Suppressor macrophage treated with lipopolysaccharide for 4 hours (primary cell): ENCODE measurements at regions not wholly inside any gene's neighbourhood (a gene's known extent, or its start where the extent isn't known, plus 50 kb on each side); places are given as distances from the start of the nearest gene placed in this dataset.
"Not testable (repeated sequence)": the region's sequence is repeated elsewhere in the genome, so short reads cannot be mapped to it uniquely, and the experiment has no call there.

Source experiments
- DNase-seq: peaks from one replicate; pipeline ENCODE4 v3.0.0-alpha.2; 2020

DNA sequence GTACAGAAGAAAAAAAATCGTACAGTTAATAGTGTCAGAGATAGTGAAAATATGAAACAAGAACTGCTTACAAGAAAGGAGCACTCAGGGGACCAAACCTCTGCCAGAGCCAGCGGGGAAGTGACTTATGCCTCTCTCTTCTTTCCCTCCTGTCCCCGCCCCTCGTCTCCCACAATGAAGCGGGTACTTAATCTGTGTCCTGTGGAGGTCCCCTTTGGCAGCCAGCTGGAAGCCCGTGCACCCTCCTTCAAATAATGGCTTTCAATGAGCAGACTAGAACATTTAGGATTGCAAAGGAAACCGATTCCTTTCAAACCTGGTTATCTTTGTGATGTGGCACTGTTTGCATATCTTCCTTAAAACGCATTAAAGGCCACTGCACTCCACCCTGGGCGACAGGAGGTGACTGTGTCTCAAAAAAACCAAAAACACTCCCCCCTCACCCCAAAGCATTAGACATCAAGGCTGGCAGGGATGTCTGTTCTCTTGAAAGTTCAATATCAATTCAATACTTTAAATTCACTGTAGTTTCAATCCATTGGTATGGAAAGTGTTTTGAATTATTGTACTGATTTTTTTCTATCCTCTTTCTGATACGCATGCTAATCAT, 51.7 kb downstream of the PPIAL4C start:
- peak; percentile 0 for DNase-seq

DNA sequence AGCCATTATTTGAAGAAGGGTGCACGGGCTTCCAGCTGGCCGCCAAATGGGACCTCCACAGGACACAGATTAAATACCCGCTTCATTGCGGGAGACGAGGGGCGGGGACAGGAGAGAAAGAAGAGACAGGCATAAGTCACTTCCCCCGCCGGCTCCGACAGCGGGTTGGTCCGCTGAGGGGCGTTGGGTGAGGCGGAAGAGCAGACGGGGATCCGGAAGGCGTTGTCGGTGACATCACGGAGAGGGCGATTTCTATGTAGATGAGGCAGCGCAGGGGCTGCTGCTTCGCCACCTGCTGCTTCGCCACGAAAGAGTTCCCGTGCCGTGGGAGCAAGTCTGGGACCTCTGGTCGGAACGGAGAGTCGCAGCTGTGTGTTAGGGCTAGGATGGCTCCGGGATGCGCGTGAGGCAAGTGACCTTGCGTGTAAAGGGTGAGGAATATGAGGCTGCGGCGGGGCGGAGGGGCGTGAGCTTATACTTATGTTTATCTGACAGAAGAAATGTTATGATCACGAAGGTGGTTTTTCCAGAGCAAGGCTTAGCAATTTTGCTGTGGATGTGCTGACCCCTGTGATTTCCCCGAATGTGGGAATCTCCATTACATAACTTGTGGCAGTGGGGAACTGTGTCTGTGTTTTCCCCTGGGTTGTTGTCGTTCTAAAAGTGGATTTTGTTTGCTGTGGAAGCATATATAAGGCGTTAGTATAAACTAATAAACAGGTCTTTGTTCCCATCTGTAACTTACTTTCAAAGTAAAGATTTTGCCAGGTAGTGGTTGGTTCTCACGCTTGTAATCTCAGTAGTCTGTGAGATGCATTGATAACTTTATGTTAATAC, 52.9 kb downstream of the PPIAL4C start:
- peak; percentile 92 for DNase-seq

DNA sequence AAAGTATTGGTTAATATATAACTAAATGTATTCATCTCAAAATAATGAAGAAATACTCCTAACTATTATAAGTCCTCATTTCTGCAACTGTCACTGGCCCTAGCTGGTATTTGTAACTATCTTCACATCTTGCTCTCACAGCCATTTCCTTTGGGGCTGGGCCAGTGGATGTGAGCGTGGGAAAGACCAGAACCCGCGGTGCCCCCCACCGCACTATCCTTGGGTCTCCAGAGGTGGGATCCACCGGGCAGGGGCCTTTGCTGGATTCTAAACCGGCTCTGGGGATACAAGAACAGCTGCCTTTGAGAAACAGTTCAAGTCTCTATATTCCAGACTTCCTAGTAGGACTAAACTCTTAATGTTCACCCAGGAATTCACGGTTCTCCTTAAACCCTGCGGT, 54.8 kb downstream of the PPIAL4C start:
- not testable (repeated sequence) for DNase-seq

DNA sequence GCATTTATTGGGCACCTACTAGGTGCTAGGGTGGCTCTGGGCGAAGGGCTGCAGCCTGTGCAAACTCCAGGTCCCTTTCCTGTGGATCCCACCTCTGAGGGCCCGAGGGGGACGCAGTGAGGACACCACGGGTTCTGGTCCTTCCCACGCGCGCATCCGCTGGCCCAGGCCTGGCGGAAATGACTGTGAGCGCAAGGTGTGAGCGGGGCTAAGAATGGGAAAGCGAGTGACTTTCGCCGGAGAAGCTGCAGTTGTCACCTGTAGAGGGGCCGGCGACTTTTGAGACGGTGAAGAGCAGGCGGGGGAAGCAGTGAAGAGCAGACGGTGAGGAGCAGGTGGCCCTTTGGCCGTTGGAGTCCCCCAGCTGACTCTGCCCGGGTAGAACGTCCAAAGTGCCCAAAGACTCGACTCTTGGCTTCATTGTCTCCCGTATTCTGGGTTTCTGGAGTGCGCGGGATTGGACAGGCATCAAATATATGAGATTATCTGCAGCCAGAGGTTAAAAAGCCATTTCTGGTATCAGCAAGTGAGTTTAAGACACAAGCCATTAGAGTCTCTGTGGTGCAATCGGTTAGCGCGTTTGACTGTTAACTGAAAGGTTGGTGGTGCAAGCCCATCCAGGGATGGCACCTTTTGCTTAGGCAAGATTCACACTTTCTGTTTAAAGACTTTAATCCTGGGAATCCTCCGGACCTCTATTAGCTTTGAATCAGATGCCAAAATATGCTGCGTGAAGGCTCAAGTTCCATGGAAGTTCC, 55.4 kb downstream of the PPIAL4C start:
- not testable (repeated sequence) for DNase-seq

DNA sequence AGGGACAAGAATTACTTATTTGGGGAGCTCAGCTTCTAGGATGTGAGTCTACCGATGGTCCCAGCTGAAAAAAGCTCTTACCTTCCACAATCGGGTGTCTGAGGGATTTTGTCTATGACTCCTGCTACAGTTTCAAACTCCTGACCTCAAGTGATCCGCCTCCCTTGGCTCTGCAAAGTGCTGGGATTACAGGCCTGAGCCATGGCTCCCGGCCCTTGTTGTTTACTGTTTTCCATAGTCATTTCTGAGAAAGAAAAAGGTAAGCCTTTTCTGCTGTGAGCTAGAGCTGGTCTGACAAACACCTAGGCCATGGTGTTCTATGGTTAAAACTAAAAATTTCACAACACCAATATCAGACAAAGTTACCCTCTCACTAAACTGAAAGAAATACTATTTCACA, 57.5 kb downstream of the PPIAL4C start:
- DNase-seq: not testable (repeated sequence)

DNA sequence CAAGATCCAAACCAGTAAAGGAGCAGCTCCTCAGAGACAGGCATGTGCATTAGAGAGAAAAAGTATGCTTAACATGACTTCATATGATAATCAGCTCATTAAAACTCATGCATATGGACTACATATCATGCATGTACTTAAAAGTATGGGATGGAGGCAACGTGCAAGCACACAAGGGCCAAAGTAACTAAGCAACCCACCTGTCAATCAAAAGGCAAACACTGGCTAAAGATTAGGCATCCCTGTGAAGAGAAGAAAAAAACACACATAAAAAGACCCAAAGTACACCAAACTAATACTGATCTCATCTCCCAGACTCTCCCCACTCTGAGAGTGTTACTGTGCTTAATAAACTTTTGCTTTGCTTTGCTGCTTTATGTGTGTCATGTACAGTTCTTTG, 61.2 kb downstream of the PPIAL4C start:
- DNase-seq: not testable (repeated sequence)

DNA sequence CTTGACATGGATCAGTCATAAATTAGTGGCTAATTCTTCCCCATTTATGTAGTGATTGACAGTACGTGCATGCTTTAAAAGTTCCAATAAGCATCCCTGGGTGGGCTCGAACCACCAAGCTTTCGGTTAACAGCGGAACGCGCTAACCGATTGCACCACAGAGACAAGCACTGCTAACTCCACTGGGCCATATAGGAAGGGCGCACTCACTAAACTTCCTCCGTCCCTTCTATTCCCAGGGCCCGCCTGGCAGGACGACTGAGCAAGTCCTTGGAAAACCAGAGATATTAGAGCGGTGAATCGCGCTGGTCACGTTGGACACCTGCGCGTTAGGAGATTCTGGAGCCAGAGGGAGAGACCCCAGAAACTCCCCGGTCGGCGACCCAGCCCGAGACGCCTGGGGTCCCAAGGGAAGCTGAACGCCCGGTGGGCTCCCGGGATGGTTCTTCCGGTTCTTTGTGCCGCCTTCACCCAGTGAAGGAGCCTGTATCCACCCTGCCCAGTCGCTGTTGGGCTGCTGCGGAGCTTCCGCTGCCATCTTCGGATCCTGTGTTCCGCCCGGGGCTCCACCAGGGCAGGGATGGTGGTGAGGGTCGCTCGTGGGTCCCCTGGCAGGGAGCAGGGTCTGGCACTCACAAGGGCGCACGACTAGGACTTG, 62.8 kb downstream of the PPIAL4C start:
- DNase-seq: peak; percentile 5

DNA sequence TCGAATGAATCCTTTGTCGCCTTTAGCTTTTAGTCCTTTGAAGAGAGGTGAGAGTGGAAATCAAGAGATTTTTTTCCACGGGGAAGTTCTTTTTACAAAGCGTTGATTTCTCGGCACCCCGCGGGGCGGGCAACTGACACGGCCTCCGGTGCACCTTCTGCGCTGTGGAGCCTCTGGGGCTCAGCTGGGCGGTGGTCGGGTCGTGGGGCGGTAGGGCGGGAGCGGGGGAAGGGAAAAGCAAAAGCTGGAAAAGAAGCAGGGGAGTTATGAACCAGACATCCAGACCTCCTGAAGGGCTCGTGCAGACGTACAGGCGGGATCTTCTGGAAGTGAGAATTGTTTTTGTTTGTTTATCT, 63.3 kb downstream of the PPIAL4C start:
- DNase-seq: not testable (repeated sequence)

DNA sequence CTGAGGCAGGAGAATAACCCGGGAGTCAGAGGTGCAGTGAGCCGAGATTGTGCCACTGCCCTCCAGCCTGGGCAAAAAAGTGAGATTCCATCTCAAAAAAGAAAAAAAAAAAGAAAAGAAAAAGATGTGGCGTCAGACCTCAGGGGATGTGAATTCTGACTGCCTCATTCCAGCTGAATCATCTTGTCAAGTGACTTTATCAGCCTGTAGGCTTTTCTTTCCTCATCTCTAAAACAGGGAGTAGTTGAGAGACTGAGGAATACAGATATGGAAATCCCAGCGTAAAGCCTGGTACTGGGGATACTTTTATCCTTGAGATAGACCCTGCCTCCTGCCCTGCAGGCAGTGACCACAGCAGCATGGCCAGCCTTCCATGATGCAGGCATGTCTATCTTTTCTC, 74.1 kb downstream of the PPIAL4C start:
- not testable (repeated sequence) for DNase-seq

DNA sequence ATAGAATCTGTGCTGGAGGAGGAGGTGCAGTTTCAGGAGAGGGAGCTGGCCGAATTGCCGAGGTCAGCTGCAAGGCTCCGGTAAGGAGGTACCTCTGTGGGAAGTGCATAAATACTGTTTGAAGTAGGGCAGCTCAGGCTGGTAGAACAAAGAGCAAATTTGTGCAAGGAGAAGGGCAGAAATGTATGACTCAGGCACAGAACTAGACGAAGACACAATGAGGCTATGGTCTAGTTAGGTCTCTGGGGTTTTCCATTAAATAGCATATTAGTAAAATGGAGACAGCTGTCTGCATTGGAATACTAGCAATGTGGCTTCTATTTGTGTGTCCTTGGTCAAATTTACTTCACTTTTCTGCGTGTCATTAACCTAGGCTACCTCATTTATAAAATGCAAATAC, 74.5 kb downstream of the PPIAL4C start:
- not testable (repeated sequence) for DNase-seq

DNA sequence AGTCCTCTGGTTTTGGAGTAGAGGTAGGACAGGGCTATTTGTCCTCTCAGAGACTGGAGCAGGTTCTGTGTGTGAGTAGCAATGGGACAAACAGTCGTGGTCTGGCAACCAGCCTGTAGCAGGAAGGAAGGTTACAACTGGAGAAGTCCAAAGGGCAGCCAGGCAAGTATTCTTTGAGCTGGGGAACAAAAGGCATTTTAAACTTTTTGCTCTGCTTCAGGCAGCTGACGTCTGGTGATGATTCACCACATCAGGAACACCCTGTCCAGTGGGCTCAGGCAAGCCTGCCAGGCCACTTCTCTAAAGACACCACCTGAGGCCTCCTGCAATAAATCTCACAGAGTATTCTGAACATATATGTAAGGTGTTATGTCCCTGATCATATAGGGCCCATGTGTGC, 81.0 kb downstream of the PPIAL4C start:
- peak; percentile 2 for DNase-seq

DNA sequence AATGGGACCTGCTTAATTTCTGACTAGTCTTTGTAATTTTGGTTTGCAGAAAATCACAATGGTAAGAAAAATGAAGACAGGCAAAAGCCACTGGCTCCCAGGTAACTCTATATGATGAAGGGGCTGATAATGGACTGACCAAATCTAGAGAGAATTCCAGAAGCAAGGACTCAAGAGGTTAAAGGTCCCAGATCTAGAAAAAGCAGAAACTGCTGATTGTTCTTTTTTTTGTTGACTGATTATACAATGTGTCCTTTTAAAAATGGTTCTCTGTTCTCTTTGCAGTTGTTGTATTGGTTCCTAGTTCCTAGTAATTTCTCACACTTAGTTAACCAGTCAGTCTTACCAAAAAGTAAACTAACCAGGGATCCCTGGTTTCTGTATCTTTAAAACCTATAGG, 81.4 kb downstream of the PPIAL4C start:
- DNase-seq: not testable (repeated sequence)

DNA sequence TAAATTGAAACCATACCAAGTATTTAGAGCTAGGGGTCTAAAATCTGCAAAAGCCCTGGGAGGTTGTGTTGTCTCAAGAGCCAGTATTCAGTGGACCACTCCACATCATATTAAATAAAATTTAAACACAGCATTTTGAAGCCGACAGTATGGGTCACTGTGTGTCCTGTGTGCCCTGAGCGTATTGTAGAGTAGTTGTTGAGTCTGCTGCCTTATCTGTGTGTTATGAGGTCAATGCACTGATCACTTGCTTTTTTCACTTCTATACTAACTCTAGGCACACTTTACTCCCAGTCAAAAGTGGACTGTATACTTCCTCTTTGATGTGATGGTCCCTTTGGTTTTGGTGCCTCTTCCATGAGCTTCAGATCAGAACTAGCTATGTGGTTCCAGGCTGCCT, 81.9 kb downstream of the PPIAL4C start:
- DNase-seq: not testable (repeated sequence)

DNA sequence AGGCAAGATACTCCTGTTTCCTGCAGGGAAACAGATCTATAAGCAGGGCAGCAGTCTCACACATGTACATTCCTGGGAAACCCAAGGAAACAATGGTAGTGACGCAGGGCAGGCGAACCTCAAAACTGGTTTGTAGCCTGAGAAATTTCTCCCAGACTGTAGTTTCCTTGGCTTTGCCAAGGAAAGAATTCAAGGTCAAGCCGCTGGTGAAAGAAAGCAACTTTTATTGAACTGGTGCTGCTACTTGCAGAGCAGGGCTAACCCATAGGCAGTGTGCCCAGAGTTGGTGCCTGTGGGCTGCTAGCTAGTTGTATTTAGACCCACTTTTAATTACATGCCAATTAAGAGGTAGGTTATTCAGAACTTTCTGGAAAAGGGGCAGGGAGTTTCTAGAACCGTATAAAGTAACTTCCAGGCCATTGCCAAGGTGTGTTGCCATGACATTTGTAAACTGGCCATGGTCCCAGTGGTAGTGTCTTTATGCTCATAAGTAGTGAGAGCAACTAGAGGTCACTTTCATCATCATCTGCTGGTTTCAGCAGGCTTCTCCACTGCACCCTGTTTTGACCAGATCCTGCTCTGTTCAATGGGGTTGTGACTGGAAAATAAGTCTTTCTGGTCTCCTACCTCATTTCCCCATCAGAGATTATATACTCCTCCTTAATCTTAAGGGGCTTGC, 89.7 kb downstream of the PPIAL4C start:
- not testable (repeated sequence) for DNase-seq

DNA sequence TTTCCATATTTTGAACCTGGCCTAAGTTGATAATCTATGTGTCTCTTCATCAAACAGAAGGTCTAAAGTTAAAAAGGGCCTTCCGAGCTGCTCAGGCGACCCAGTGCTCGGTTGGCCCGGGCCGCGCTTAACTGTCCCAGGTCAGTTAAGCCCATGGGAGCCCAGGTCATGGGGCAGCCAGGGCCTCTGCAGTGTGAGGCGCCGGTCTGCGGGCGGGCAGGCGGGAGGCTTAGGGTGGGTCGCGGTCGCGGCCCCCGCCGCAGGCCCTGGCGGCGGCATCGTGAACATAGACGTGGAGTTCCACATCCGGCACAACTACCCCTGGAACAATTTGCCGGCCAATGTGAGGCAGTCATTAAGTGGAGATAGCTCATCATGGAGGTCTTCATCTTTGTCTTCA, 91.3 kb downstream of the PPIAL4C start:
- not testable (repeated sequence) for DNase-seq

DNA sequence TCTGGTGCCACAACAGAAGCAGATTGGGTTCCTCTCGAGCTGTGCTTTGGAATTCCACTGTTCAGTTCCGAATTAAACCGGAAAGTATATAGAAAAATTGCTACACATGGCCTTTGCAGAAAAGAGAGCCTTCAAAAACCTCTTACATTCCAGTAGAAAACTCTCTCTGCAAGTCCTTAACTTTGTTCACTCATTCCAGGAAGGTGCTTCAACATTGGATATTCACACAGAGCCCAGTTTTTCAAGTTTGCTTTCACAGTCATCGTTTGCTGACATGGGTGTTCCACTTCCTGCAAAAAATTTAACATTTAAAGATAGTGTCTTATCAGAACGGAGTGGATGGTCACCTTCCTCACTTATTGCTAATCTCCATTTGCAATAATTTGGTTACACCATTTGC, 93.7 kb downstream of the PPIAL4C start:
- not testable (repeated sequence) for DNase-seq

DNA sequence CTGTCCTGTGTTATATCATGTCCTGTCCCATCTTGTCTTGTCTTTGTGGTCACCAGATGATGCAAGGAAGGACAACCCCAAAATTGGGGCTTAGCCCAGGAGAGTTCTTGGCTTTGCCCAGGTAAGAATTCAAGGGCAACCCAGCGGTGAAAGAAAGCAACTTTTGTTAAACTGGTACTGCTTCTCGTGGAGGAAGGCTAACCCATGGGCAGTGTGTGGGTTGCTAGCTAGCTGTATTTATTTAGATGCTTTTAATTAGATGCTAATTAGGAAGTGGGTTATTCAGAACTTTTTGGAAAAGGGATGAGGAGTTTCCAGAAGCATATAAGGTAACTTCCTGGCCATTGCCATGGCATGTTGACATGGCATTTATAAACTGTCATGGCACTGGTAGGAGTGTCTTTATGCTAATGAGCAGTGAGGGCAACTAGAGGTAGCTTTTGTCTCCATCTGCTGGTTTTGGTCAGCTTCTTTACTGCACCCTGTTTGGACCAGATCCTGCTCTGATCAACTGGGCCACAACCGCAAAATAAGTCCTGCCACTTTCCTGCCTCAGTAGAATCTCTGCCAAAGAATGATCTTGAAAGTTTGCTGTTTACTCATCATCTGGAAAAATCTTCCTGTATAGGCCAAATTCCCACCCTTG, 95.8 kb upstream of the FCGR1A start:
- not testable (repeated sequence) for DNase-seq

DNA sequence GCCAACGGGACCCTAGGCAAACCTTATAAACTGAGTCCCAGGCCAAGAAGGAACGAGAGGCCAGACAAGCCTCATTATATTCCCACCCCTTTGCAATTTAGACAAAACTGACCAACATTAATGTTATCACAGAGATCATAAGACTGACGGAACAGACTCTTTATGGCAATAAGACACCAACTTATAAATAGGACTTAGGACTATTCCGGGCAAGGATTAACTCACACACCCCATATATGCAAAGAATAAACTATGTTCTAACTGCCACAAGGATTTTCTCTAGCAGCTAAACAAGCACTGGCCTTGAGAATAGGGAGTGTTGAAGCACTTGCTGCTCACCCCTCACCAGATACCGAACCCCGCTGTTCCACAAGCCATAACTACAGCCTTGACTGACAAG, 91.1 kb upstream of the FCGR1A start:
- DNase-seq: not testable (repeated sequence)

DNA sequence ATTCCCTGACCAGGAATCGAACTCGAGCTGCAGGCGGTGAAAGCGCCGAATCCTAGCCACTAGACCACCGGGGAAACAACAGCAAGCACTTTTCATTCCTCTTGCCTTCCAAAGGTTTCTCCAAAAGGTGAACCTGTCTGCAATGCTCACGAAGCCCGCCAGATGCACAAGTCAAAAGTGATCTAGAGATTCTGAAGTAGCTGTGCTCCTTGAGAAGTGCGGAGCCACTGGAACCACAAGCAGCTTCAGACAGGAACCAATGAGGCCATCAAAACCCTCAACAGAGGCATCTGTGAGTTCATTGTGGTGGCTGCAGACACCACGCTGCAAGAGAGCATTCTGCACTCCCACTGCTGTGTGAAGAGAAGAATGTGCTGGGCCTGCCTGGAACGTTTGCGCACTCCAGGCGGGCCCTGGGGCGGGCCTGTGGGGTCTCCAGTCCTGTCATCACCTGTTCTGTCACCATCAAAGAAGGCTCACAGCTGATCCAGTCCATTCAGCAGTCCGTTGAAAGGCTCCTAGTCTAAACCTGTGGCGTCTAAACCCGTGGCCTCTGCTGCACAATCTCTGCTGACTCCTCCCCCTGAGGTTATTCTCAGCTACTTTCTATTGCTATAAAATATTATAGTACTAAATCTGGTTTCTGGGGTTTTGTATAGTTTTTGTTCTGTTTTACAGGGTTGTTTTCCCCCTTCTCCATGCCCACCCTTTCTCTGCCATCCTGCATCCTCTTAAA, 89.5 kb upstream of the FCGR1A start:
- not testable (repeated sequence) for DNase-seq

DNA sequence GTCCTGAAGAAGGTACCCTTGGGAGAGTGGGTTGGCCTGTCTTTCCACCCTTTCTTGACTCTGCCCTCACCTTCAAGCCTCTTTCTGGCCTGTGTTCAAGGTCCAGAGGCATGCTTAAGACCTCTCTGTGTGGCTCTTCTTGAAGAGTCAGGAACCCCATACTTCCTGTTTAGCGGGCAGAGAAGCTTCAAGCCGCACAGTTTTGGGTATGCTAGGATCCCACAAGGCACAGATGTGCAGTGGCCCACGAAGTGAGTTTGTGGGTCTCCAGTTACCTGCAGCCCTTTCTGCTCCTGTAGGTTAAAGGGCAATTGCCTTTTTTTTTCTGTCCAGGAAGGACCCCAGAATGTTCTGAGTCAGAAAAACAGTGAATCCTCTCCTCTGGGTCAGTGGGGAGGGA, 87.4 kb upstream of the FCGR1A start:
- not testable (repeated sequence) for DNase-seq

DNA sequence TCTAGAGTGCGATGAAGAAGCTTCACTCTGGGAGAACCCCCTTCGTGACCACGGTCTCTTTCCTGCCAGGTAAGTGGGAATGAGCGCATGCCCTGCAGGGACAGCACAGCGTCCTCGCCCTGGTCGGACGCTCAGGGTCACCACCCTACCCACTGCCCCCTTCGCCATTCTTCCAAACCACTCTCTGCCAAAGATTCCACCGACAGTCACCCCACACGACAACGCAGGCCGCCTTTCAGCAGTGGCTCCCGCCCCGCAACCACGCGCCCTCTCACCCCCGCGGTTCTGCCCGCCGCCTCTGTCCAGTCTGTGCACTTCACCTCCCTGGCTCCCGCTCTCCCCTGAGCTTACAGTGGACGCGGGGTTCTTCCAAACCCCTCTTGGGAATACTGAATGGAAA, 82.3 kb upstream of the FCGR1A start:
- not testable (repeated sequence) for DNase-seq
